HepG2 (cell line): ENCODE measurements at regions not wholly inside any gene's neighbourhood (a gene's known extent, or its start where the extent isn't known, plus 50 kb on each side); places are given as distances from the start of the nearest gene placed in this dataset.

ENCODE experiments used
- AKNA ChIP-seq: sonication (generic); formaldehyde crosslinking; IDR thresholded peaks from 2 replicates; pipeline ENCODE4 v1.4.0; 2020; ENCODE audit warnings: missing genetic modification reagents, borderline replicate concordance
- ATM ChIP-seq: fragments of 450-650 bp; IDR thresholded peaks from 2 replicates; pipeline ENCODE4 v1.7.1; 2017; ENCODE audit warnings: mild to moderate bottlenecking, borderline replicate concordance
- HNF1B ChIP-seq: sonication (generic); formaldehyde crosslinking; IDR thresholded peaks from 2 replicates; pipeline ENCODE4 v1.5.1; 2020; ENCODE audit warnings: mild to moderate bottlenecking, moderate library complexity, missing genetic modification reagents
- HNF4A ChIP-seq: sonication (generic); formaldehyde crosslinking; IDR thresholded peaks from 2 replicates; pipeline ENCODE4 v1.4.0; 2020; ENCODE audit warnings: missing genetic modification reagents
- KDM5B ChIP-seq: sonication (generic); formaldehyde crosslinking; IDR thresholded peaks from 2 replicates; pipeline ENCODE4 v1.4.0; 2020; ENCODE audit warnings: missing genetic modification reagents, mild to moderate bottlenecking, borderline replicate concordance
- KLF9 ChIP-seq: IDR thresholded peaks from 2 replicates; pipeline ENCODE4 v1.6.1; 2016; ENCODE audit warnings: low read depth
- PHF8 ChIP-seq: sonication (generic); formaldehyde crosslinking; IDR thresholded peaks from 2 replicates; pipeline ENCODE4 v1.5.0; 2020; ENCODE audit warnings: missing genetic modification reagents
- RXRB ChIP-seq: IDR thresholded peaks from 2 replicates; pipeline ENCODE4 v1.6.1; 2016; ENCODE audit warnings: borderline replicate concordance, missing genetic modification reagents, missing compliant biosample characterization
- SMARCE1 ChIP-seq: fragments of 450-650 bp; IDR thresholded peaks from 2 replicates; pipeline ENCODE4 v1.6.1; 2017; ENCODE audit warnings: borderline replicate concordance
- SMC3 ChIP-seq: IDR thresholded peaks from 2 replicates; pipeline ENCODE4 v1.6.1; 2011; ENCODE audit warnings: low read length, improper control_type of control experiment
- TRIM22 ChIP-seq: fragments of 450-650 bp; IDR thresholded peaks from 2 replicates; pipeline ENCODE4 v1.6.1; 2017
- ZEB1 ChIP-seq: IDR thresholded peaks from 2 replicates; pipeline ENCODE4 v1.6.1; 2012; ENCODE audit warnings: mild to moderate bottlenecking, low read depth, inconsistent platforms; ENCODE audit not compliant: insufficient replicate concordance
- ZNF17 ChIP-seq: sonication (generic); formaldehyde crosslinking; IDR thresholded peaks from 2 replicates; pipeline ENCODE4 v1.5.0; 2020; ENCODE audit warnings: mild to moderate bottlenecking, missing genetic modification reagents
- ZNF34 ChIP-seq: sonication (generic); formaldehyde crosslinking; IDR thresholded peaks from 2 replicates; pipeline ENCODE4 v1.4.0; 2020; ENCODE audit warnings: mild to moderate bottlenecking, missing genetic modification reagents, borderline replicate concordance
- ZNF468 ChIP-seq: sonication (generic); formaldehyde crosslinking; IDR thresholded peaks from 2 replicates; pipeline ENCODE4 v1.8.0; 2022; ENCODE audit warnings: mild to moderate bottlenecking, moderate library complexity, missing genetic modification reagents
- ZNF510 ChIP-seq: sonication (generic); formaldehyde crosslinking; IDR thresholded peaks from 2 replicates; pipeline ENCODE4 v1.4.0; 2020; ENCODE audit warnings: low read depth, mild to moderate bottlenecking, missing genetic modification reagents
- ZNF563 ChIP-seq: sonication (generic); formaldehyde crosslinking; IDR thresholded peaks from 2 replicates; pipeline ENCODE4 v1.8.0; 2022; ENCODE audit warnings: mild to moderate bottlenecking, moderate library complexity, missing genetic modification reagents
- ZNF589 ChIP-seq: sonication (generic); formaldehyde crosslinking; conservative IDR thresholded peaks from 2 replicates; pipeline ENCODE4 v1.8.0; 2022; ENCODE audit warnings: mild to moderate bottlenecking, moderate library complexity, missing genetic modification reagents
- ZNF7 ChIP-seq: IDR thresholded peaks from 2 replicates; pipeline ENCODE4 v1.6.1; 2016; ENCODE audit warnings: missing biosample characterization, missing genetic modification reagents
- ZUFSP ChIP-seq: sonication (generic); formaldehyde crosslinking; IDR thresholded peaks from 2 replicates; pipeline ENCODE4 v1.9.0; 2021; ENCODE audit warnings: missing genetic modification reagents, mild to moderate bottlenecking, borderline replicate concordance

GRCh38 chr11:86193297-86194095, 51.1 kb upstream of the EED start (continued):
- TF ChIP-seq ZNF17 (CRISPR knock-in tag) (no peak), HNF4A (no peak), ZNF468 (no peak), KLF9 (no peak), TRIM22 (no peak), ZUFSP (no peak), SMC3 (peak; percentile 95), HNF1B (CRISPR knock-in tag) (no peak), AKNA (CRISPR knock-in tag) (no peak), ATM (no peak), ZEB1 (no peak), ZNF589 (no peak), RXRB (CRISPR knock-in tag) (0 out of 2 replicates have a peak, but pooled peaks have one; percentile 32), PHF8 (CRISPR knock-in tag) (peak; percentile 34; the same call in 1 of the 2 replicates), KDM5B (CRISPR knock-in tag) (no peak), SMARCE1 (no peak), ZNF563 (CRISPR knock-in tag) (no peak), ZNF510 (CRISPR knock-in tag) (no peak), ZNF7 (no peak), ZNF34 (no peak)
